ENCODE measurements at regions not wholly inside any gene's neighbourhood (a gene's known extent, or its start where the extent isn't known, plus 50 kb on each side); places are given as distances from the start of the nearest gene placed in this dataset.

Small RNAs in the stretch of these regions (small RNA-seq; reads per million reads assigned to genes)
- gene AP001002.3 (0 reads per million in 7 experiments), gene MIR1261 (0 reads per million in 7 experiments), gene MIR4490 (0 reads per million in 7 experiments)

Data from SK-N-SH (cell line).